ENCODE measurements at regions not wholly inside any gene's neighbourhood (a gene's known extent, or its start where the extent isn't known, plus 50 kb on each side); places are given as distances from the start of the nearest gene placed in this dataset.

- H3F3A ChIP-seq (ENCODE audit: insufficient read depth, low read length, poor library complexity, severe bottlenecking), result peaks cover 5% of the 10 kb centered on the region
- no peaks in the 10 kb centered on the region for H3K9me3 ChIP-seq (ENCODE audit: low read length)
These were observed 56.0 kb upstream of the CTTNBP2 start for GRCh38 chr7:117929237-117929636.

GRCh38 chr7:117931314-117931713, 58.1 kb upstream of the CTTNBP2 start:
- no peak overlapping the region for H3K27ac ChIP-seq (ENCODE audit: low read length)
- peaks cover 5% of the 10 kb centered on the region for H3F3A ChIP-seq (ENCODE audit: insufficient read depth, low read length, poor library complexity, severe bottlenecking)
- H3K79me2 ChIP-seq (replicated peaks; ENCODE audit: insufficient read depth, low read length), result no peaks in the 10 kb centered on the region
- TF ChIP-seq TAF1 (IDR thresholded peaks at IDR 0.05; ENCODE audit: low read depth) (no peak), RAD21 (conservative IDR thresholded peaks at IDR 0.05) (no peak), CTCF (IDR thresholded peaks at IDR 0.05; ENCODE audit: poor library complexity, severe bottlenecking) (no peak), SMC3 (conservative IDR thresholded peaks at IDR 0.05; ENCODE audit: poor library complexity) (no peak), EP300 (conservative IDR thresholded peaks at IDR 0.05; ENCODE audit: poor library complexity, severe bottlenecking) (no peak), POLR2AphosphoS5 (IDR thresholded peaks at IDR 0.05) (no peak), EZH2 (IDR thresholded peaks at IDR 0.05; ENCODE audit: borderline replicate concordance, insufficient read depth, low read length, poor library complexity, severe bottlenecking) (no peak), MXI1 (conservative IDR thresholded peaks at IDR 0.05; ENCODE audit: poor library complexity, severe bottlenecking) (no peak)
- H3K9me3 ChIP-seq (ENCODE audit: low read length), result no peaks in the 10 kb centered on the region
- no peak overlapping the region for H3K4me2 ChIP-seq (ENCODE audit: low read length)
- H3K9me2 ChIP-seq (ENCODE audit: insufficient read depth, low read length), result no peaks in the 10 kb centered on the region
- no peak overlapping the region for H2AFZ ChIP-seq (ENCODE audit: low read depth, low read length)
- H3K36me3 ChIP-seq (ENCODE audit: insufficient read depth, low read length), result no peaks in the 10 kb centered on the region
- H3K4me3 ChIP-seq (ENCODE audit: low read length), result no peak overlapping the region
- H4K20me1 ChIP-seq (ENCODE audit: insufficient read depth), result no peaks in the 10 kb centered on the region
- H3K27me3 ChIP-seq (ENCODE audit: insufficient read depth, low read depth, low read length), result no peaks in the 10 kb centered on the region
- H3K9ac ChIP-seq (ENCODE audit: low read length), result no peak overlapping the region

More at GRCh38 chr7:117929237-117929636, 56.0 kb upstream of the CTTNBP2 start:
- peak overlapping the region; percentile 3 for H3K9ac ChIP-seq (ENCODE audit: low read length)
- peak overlapping the region; percentile 37 for H3K4me3 ChIP-seq (ENCODE audit: low read length)
- TF ChIP-seq POLR2AphosphoS5 (IDR thresholded peaks at IDR 0.05) (peak; percentile 74), TAF1 (IDR thresholded peaks at IDR 0.05; ENCODE audit: low read depth) (no peak), MXI1 (conservative IDR thresholded peaks at IDR 0.05; ENCODE audit: poor library complexity, severe bottlenecking) (no peak), EP300 (conservative IDR thresholded peaks at IDR 0.05; ENCODE audit: poor library complexity, severe bottlenecking) (peak; percentile 89), RAD21 (conservative IDR thresholded peaks at IDR 0.05) (peak; percentile 18)
- TF ChIP-seq, protein P1, sequence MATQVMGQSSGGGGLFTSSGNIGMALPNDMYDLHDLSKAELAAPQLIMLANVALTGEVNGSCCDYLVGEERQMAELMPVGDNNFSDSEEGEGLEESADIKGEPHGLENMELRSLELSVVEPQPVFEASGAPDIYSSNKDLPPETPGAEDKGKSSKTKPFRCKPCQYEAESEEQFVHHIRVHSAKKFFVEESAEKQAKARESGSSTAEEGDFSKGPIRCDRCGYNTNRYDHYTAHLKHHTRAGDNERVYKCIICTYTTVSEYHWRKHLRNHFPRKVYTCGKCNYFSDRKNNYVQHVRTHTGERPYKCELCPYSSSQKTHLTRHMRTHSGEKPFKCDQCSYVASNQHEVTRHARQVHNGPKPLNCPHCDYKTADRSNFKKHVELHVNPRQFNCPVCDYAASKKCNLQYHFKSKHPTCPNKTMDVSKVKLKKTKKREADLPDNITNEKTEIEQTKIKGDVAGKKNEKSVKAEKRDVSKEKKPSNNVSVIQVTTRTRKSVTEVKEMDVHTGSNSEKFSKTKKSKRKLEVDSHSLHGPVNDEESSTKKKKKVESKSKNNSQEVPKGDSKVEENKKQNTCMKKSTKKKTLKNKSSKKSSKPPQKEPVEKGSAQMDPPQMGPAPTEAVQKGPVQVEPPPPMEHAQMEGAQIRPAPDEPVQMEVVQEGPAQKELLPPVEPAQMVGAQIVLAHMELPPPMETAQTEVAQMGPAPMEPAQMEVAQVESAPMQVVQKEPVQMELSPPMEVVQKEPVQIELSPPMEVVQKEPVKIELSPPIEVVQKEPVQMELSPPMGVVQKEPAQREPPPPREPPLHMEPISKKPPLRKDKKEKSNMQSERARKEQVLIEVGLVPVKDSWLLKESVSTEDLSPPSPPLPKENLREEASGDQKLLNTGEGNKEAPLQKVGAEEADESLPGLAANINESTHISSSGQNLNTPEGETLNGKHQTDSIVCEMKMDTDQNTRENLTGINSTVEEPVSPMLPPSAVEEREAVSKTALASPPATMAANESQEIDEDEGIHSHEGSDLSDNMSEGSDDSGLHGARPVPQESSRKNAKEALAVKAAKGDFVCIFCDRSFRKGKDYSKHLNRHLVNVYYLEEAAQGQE (IDR thresholded peaks at IDR 0.05; ENCODE audit: borderline replicate concordance), result no peak
- no peaks in the 10 kb centered on the region for H4K20me1 ChIP-seq (ENCODE audit: insufficient read depth)
- H3K36me3 ChIP-seq (ENCODE audit: insufficient read depth, low read length), result no peaks in the 10 kb centered on the region
- H3K9me2 ChIP-seq (ENCODE audit: insufficient read depth, low read length), result no peaks in the 10 kb centered on the region
- no peak overlapping the region for H2AFZ ChIP-seq (ENCODE audit: low read depth, low read length)
- H3K79me2 ChIP-seq (replicated peaks; ENCODE audit: insufficient read depth, low read length), result no peaks in the 10 kb centered on the region
- peak overlapping the region; percentile 57 for H3K4me2 ChIP-seq (ENCODE audit: low read length)
- H3K27ac ChIP-seq (ENCODE audit: low read length), result peak overlapping the region; percentile 72
- H3K27me3 ChIP-seq (ENCODE audit: insufficient read depth, low read depth, low read length), result no peaks in the 10 kb centered on the region

Data from neural cell (in vitro differentiated cells).